AG04449 (cell line): ENCODE measurements at regions not wholly inside any gene's neighbourhood (a gene's known extent, or its start where the extent isn't known, plus 50 kb on each side); places are given as distances from the start of the nearest gene placed in this dataset.

Experiments
- CTCF ChIA-PET: fragments of 350-600 bp; formaldehyde crosslinking; extraction: SDS; loops from one replicate; lab custom pipeline; 2021; ENCODE audit warnings: antibody characterized with exemption; lab: Yijun Ruan, JAX
- POLR2A ChIA-PET: fragments of 400-600, 350-600 bp; formaldehyde crosslinking; extraction: SDS; loops from one replicate; lab custom pipeline; 2020; ENCODE audit warnings: antibody characterized with exemption, inconsistent platforms; lab: Yijun Ruan, JAX
- DNase-seq: peaks from one replicate; pipeline ENCODE4 v3.0.0-alpha.2; 2010; ENCODE audit warnings: low read depth, low spot score
- H3K4me3 ChIP-seq: 2 replicates; pipeline ENCODE4 v1.5.1; 2011; ENCODE audit warnings: low read depth, mild to moderate bottlenecking, control low read depth, low read length
- CTCF ChIP-seq: IDR thresholded peaks from one replicate; pipeline ENCODE4 v1.5.1; 2011; ENCODE audit warnings: mild to moderate bottlenecking, moderate library complexity, low read length, control low read depth, inconsistent platforms; ENCODE audit not compliant: insufficient read depth; ENCODE audit errors: missing control alignments

GRCh38 chr6:132931936-132932514, 117.7 kb downstream of the RPS12 start:
- ChIA-PET CTCF (no interaction called here), POLR2A (no interaction called here)
- peak; percentile 2 for DNase-seq
- no peak for TF ChIP-seq CTCF
- no peak overlapping the region for H3K4me3 ChIP-seq

DNA sequence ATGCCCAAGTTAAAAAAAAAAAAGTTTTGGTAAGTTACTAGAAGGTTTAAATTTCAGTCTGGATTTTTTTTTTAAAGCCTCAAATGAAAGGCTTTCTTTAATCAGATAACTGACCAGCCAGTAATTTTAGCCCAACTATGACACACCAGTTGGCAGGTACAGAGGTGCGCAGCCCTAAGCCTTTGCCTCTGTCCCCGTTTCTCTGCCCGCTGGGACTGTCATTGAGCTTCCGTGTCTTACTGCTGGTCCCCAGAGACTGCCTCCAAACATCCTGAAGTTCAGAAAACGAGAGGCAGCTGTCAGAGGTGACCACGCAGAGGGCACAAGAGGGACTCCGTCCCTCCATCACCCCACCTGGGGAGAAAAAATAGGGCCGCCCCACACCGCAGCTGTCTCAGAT, 118.2 kb downstream of the RPS12 start:
- CTCF ChIA-PET, result no interaction called here
- no peak for TF ChIP-seq CTCF
- DNase-seq, result no peak
- no peak overlapping the region for H3K4me3 ChIP-seq
- POLR2A ChIA-PET, result no interaction called here

DNA sequence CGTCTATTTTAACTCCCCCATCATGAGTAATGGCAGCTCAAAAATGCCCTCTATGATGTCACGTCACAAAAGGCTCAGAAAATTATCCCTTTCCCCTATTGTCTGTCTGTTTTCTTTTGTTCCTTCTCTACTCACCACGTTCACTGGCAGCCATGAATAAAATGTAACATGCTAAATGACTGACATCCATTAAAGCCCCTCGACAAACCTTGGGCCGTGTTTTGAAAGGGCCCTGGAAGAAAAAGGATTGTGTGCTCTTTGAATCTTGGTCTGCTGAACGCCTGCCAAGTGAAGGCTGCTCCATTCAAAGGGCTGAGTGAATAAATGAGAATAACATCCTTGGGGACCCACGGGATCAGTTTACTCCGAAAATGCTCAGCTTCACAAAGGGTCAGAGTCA, 118.7 kb downstream of the RPS12 start:
- ChIA-PET POLR2A (no interaction called here), CTCF (no interaction called here)
- H3K4me3 ChIP-seq, result no peak overlapping the region
- TF ChIP-seq CTCF, result no peak
- DNase-seq, result no peak

GRCh38 chr6:132934496-132934895, 120.1 kb downstream of the RPS12 start:
- POLR2A ChIA-PET, result no interaction called here
- CTCF ChIA-PET, result interaction anchor here (1.4 kb wide), 1 partner anchor 28 kb away, joined by 4 read pairs; no protein-coding TSS in a partner anchor
- H3K4me3 ChIP-seq, result no peak overlapping the region
- DNase-seq, result no peak
- TF ChIP-seq CTCF, result no peak

DNA sequence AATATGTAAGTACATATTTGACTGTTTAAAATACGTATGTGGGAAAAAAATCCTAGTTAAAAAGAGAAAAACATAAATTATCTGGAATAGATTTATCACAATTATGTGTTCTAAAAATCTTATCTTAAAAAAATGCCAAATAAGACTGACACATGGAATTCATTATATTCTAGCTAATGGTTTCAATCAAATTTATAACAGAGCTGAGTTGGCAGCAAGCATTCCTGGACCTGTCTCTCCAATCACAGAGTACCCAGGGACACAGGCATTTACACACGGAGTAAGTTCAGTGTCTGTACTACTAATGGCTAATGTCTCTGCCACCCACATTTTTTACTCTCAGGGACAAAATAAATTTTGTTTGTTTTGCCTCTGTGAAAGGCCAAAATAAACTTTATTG, 122.3 kb downstream of the RPS12 start:
- no peak for TF ChIP-seq CTCF
- ChIA-PET CTCF (no interaction called here), POLR2A (no interaction called here)
- H3K4me3 ChIP-seq, result no peak overlapping the region
- DNase-seq, result no peak

GRCh38 chr6:132937466-132937906, 123.1 kb downstream of the RPS12 start:
- CTCF ChIA-PET, result interaction anchor here (0.8 kb wide), 1 partner anchor 25 kb away, joined by 4 read pairs; no protein-coding TSS in a partner anchor
- no peak for DNase-seq
- TF ChIP-seq CTCF, result peak; percentile 43
- POLR2A ChIA-PET, result no interaction called here
- H3K4me3 ChIP-seq, result no peak overlapping the region
